Activated naive CD4-positive, alpha-beta T cell treated with anti-CD3 and anti-CD28 coated beads, Interleukin-2, amount 10 ng/mL, durations not matched to agents 7 days and 5 days (primary cell): ENCODE measurements at regions not wholly inside any gene's neighbourhood (a gene's known extent, or its start where the extent isn't known, plus 50 kb on each side); places are given as distances from the start of the nearest gene placed in this dataset.
"Not testable (repeated sequence)": the region's sequence is repeated elsewhere in the genome, so short reads cannot be mapped to it uniquely, and the experiment has no call there.

Experiments
- CTCF ChIA-PET: fragments of 350-600 bp; sonication (Branson Sonifier 250); formaldehyde crosslinking; loops from one replicate; lab custom pipeline; 2021; ENCODE audit warnings: antibody characterized with exemption; lab: Charles Lee
- DNase-seq: peaks from one replicate; pipeline ENCODE4 v3.0.0-alpha.2; 2020
- H3K27ac Mint-ChIP-seq: one replicate; pipeline ENCODE4 v1.8.0; 2021; ENCODE audit warnings: mild to moderate bottlenecking, moderate library complexity, mixed read lengths
- H3K27me3 Mint-ChIP-seq: one replicate; pipeline ENCODE4 v1.8.0; 2021; ENCODE audit warnings: mild to moderate bottlenecking, mixed read lengths
- H3K36me3 Mint-ChIP-seq: one replicate; pipeline ENCODE4 v1.8.0; 2021; ENCODE audit warnings: mixed read lengths
- H3K4me1 Mint-ChIP-seq: one replicate; pipeline ENCODE4 v1.8.0; 2021; ENCODE audit warnings: mixed read lengths
- H3K4me3 Mint-ChIP-seq: one replicate; pipeline ENCODE4 v1.8.0; 2021; ENCODE audit warnings: mild to moderate bottlenecking, moderate library complexity, mixed read lengths
- H3K9me3 Mint-ChIP-seq: one replicate; pipeline ENCODE4 v1.8.0; 2021; ENCODE audit warnings: mixed read lengths

- H3K36me3 Mint-ChIP-seq: no peaks in the 10 kb centered on the region
- no peak for DNase-seq
- CTCF ChIA-PET: no interaction called here
- no peak overlapping the region for H3K4me3 Mint-ChIP-seq
- no peak overlapping the region for H3K27ac Mint-ChIP-seq
- H3K9me3 Mint-ChIP-seq: peaks cover 14% of the 10 kb centered on the region
- H3K27me3 Mint-ChIP-seq: no peaks in the 10 kb centered on the region
- H3K4me1 Mint-ChIP-seq: no peaks in the 10 kb centered on the region
These were observed 835.1 kb downstream of the KCNJ2 start for GRCh38 chr17:71004413-71004812.

GRCh38 chr17:71011391-71011790 lies 842.1 kb downstream of the KCNJ2 start:
- H3K27me3 Mint-ChIP-seq: no peaks in the 10 kb centered on the region
- H3K4me3 Mint-ChIP-seq: no peak overlapping the region
- H3K4me1 Mint-ChIP-seq: no peaks in the 10 kb centered on the region
- H3K27ac Mint-ChIP-seq: no peak overlapping the region
- CTCF ChIA-PET: no interaction called here
- H3K36me3 Mint-ChIP-seq: no peaks in the 10 kb centered on the region
- peaks cover 13% of the 10 kb centered on the region for H3K9me3 Mint-ChIP-seq
- DNase-seq: no peak

- CTCF ChIA-PET: interaction anchor here (0.6 kb wide), 1 partner anchor 23 kb away, joined by 3 read pairs; no protein-coding TSS in a partner anchor
- Mint-ChIP-seq H3K4me1 (no peaks in the 10 kb centered on the region), H3K9me3 (peaks cover 5% of the 10 kb centered on the region), H3K27ac (no peak overlapping the region), H3K27me3 (no peaks in the 10 kb centered on the region), H3K4me3 (no peak overlapping the region), H3K36me3 (no peaks in the 10 kb centered on the region)
- no peak for DNase-seq
These were observed 850.4 kb downstream of the KCNJ2 start for GRCh38 chr17:71019699-71020098.

GRCh38 chr17:71022758-71023157 lies 853.4 kb downstream of the KCNJ2 start:
- no peak overlapping the region for H3K27ac Mint-ChIP-seq
- CTCF ChIA-PET: no interaction called here

GRCh38 chr17:71023249-71024030 lies 854.1 kb downstream of the KCNJ2 start:
- H3K36me3 Mint-ChIP-seq: no peaks in the 10 kb centered on the region
- no peak overlapping the region for H3K4me3 Mint-ChIP-seq
- no peaks in the 10 kb centered on the region for H3K27me3 Mint-ChIP-seq
- peaks cover 2% of the 10 kb centered on the region for H3K9me3 Mint-ChIP-seq
- no peak for DNase-seq
- no peak overlapping the region for H3K27ac Mint-ChIP-seq
- H3K4me1 Mint-ChIP-seq: no peaks in the 10 kb centered on the region
- CTCF ChIA-PET: no interaction called here

More at GRCh38 chr17:71022758-71023157, 853.4 kb downstream of the KCNJ2 start:
- DNase-seq: no peak
- peaks cover 3% of the 10 kb centered on the region for H3K9me3 Mint-ChIP-seq
- H3K36me3 Mint-ChIP-seq: no peaks in the 10 kb centered on the region
- H3K4me3 Mint-ChIP-seq: no peak overlapping the region
- H3K27me3 Mint-ChIP-seq: no peaks in the 10 kb centered on the region
- H3K4me1 Mint-ChIP-seq: no peaks in the 10 kb centered on the region

GRCh38 chr17:71024172-71024571 lies 854.8 kb downstream of the KCNJ2 start:
- Mint-ChIP-seq H3K27me3 (no peaks in the 10 kb centered on the region), H3K36me3 (no peaks in the 10 kb centered on the region), H3K4me3 (no peak overlapping the region), H3K4me1 (no peaks in the 10 kb centered on the region), H3K27ac (no peak overlapping the region), H3K9me3 (peaks cover 2% of the 10 kb centered on the region)
- DNase-seq: no peak
- CTCF ChIA-PET: no interaction called here

- H3K4me1 Mint-ChIP-seq: no peaks in the 10 kb centered on the region
- peaks cover 2% of the 10 kb centered on the region for H3K9me3 Mint-ChIP-seq
- DNase-seq: no peak
- CTCF ChIA-PET: no interaction called here
- no peak overlapping the region for H3K27ac Mint-ChIP-seq
- H3K4me3 Mint-ChIP-seq: no peak overlapping the region
- no peaks in the 10 kb centered on the region for H3K36me3 Mint-ChIP-seq
- no peaks in the 10 kb centered on the region for H3K27me3 Mint-ChIP-seq
These were observed 855.6 kb downstream of the KCNJ2 start for GRCh38 chr17:71024969-71025368.

GRCh38 chr17:71029246-71029645 lies 859.9 kb downstream of the KCNJ2 start:
- Mint-ChIP-seq H3K27ac (no peak overlapping the region), H3K36me3 (no peaks in the 10 kb centered on the region), H3K27me3 (no peaks in the 10 kb centered on the region), H3K9me3 (peaks cover 6% of the 10 kb centered on the region), H3K4me3 (no peak overlapping the region), H3K4me1 (no peaks in the 10 kb centered on the region)
- CTCF ChIA-PET: no interaction called here
- DNase-seq: no peak

GRCh38 chr17:71031286-71031685 lies 862.0 kb downstream of the KCNJ2 start:
- DNase-seq, H3K27me3 Mint-ChIP-seq, H3K36me3 Mint-ChIP-seq, CTCF ChIA-PET, H3K27ac Mint-ChIP-seq, H3K9me3 Mint-ChIP-seq, H3K4me1 Mint-ChIP-seq, H3K4me3 Mint-ChIP-seq: not testable (repeated sequence)

- no peaks in the 10 kb centered on the region for H3K36me3 Mint-ChIP-seq
- no peak overlapping the region for H3K4me3 Mint-ChIP-seq
- CTCF ChIA-PET: no interaction called here
- H3K9me3 Mint-ChIP-seq: peaks cover 6% of the 10 kb centered on the region
- no peak overlapping the region for H3K27ac Mint-ChIP-seq
- no peaks in the 10 kb centered on the region for H3K27me3 Mint-ChIP-seq
- no peaks in the 10 kb centered on the region for H3K4me1 Mint-ChIP-seq
- DNase-seq: no peak
These were observed 863.5 kb downstream of the KCNJ2 start for GRCh38 chr17:71032746-71033273.

GRCh38 chr17:71033336-71033735 lies 864.0 kb downstream of the KCNJ2 start:
- CTCF ChIA-PET: no interaction called here

GRCh38 chr17:71035226-71035625 lies 865.9 kb downstream of the KCNJ2 start:
- H3K27ac Mint-ChIP-seq: no peak overlapping the region
- no peak overlapping the region for H3K4me3 Mint-ChIP-seq

More at GRCh38 chr17:71033336-71033735, 864.0 kb downstream of the KCNJ2 start:
- no peaks in the 10 kb centered on the region for H3K36me3 Mint-ChIP-seq
- no peak for DNase-seq
- no peaks in the 10 kb centered on the region for H3K27me3 Mint-ChIP-seq
- H3K4me1 Mint-ChIP-seq: no peaks in the 10 kb centered on the region
- peaks cover 6% of the 10 kb centered on the region for H3K9me3 Mint-ChIP-seq
- no peak overlapping the region for H3K4me3 Mint-ChIP-seq
- no peak overlapping the region for H3K27ac Mint-ChIP-seq

GRCh38 chr17:71037386-71037785 lies 868.1 kb downstream of the KCNJ2 start:
- Mint-ChIP-seq H3K27me3 (no peaks in the 10 kb centered on the region), H3K9me3 (peaks cover 9% of the 10 kb centered on the region), H3K36me3 (no peaks in the 10 kb centered on the region), H3K4me1 (no peaks in the 10 kb centered on the region), H3K27ac (no peak overlapping the region), H3K4me3 (no peak overlapping the region)
- CTCF ChIA-PET: no interaction called here
- DNase-seq: no peak

More at GRCh38 chr17:71035226-71035625, 865.9 kb downstream of the KCNJ2 start:
- no peaks in the 10 kb centered on the region for H3K27me3 Mint-ChIP-seq
- no peaks in the 10 kb centered on the region for H3K4me1 Mint-ChIP-seq
- peaks cover 10% of the 10 kb centered on the region for H3K9me3 Mint-ChIP-seq
- DNase-seq: no peak
- CTCF ChIA-PET: no interaction called here
- H3K36me3 Mint-ChIP-seq: no peaks in the 10 kb centered on the region

- H3K4me1 Mint-ChIP-seq: no peaks in the 10 kb centered on the region
- peaks cover 6% of the 10 kb centered on the region for H3K9me3 Mint-ChIP-seq
- CTCF ChIA-PET: no interaction called here
- no peak overlapping the region for H3K4me3 Mint-ChIP-seq
- no peaks in the 10 kb centered on the region for H3K27me3 Mint-ChIP-seq
- no peak for DNase-seq
- no peak overlapping the region for H3K27ac Mint-ChIP-seq
- H3K36me3 Mint-ChIP-seq: no peaks in the 10 kb centered on the region
These were observed 870.1 kb downstream of the KCNJ2 start for GRCh38 chr17:71039391-71039790.

GRCh38 chr17:71052971-71053370 lies 883.6 kb downstream of the KCNJ2 start:
- no peak overlapping the region for H3K4me3 Mint-ChIP-seq
- no peaks in the 10 kb centered on the region for H3K36me3 Mint-ChIP-seq
- no peaks in the 10 kb centered on the region for H3K4me1 Mint-ChIP-seq
- H3K9me3 Mint-ChIP-seq: peaks cover 20% of the 10 kb centered on the region
- H3K27ac Mint-ChIP-seq: no peak overlapping the region
- DNase-seq: no peak
- CTCF ChIA-PET: no interaction called here
- no peaks in the 10 kb centered on the region for H3K27me3 Mint-ChIP-seq
